ENCODE measurements at regions not wholly inside any gene's neighbourhood (a gene's known extent, or its start where the extent isn't known, plus 50 kb on each side); places are given as distances from the start of the nearest gene placed in this dataset.

DNA sequence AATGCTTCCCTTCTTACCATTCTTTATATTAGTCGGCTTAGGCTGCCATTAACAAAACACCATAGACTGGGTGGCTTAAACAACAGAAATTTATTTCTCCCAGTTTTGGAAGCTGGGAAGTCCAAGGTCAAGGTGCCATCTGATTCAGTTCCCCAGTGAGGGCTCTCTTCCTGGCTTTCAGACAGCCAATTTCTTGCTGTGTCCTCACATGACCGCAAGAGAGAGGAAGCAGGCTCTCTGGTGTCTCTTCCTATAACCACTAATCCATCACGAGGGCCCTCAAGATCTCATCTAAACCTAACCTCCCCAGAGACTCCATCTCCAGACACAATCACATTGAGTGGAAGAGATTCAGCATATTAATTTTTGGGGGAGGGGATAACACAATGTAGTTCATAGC, 193.0 kb upstream of the SGK1 start:
- TF ChIP-seq, protein P1, sequence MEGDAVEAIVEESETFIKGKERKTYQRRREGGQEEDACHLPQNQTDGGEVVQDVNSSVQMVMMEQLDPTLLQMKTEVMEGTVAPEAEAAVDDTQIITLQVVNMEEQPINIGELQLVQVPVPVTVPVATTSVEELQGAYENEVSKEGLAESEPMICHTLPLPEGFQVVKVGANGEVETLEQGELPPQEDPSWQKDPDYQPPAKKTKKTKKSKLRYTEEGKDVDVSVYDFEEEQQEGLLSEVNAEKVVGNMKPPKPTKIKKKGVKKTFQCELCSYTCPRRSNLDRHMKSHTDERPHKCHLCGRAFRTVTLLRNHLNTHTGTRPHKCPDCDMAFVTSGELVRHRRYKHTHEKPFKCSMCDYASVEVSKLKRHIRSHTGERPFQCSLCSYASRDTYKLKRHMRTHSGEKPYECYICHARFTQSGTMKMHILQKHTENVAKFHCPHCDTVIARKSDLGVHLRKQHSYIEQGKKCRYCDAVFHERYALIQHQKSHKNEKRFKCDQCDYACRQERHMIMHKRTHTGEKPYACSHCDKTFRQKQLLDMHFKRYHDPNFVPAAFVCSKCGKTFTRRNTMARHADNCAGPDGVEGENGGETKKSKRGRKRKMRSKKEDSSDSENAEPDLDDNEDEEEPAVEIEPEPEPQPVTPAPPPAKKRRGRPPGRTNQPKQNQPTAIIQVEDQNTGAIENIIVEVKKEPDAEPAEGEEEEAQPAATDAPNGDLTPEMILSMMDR (IDR thresholded peaks at IDR 0.05 in 8 of 11, conservative IDR thresholded peaks at IDR 0.05 in 3 of 11) = no peak
- no peak for TF ChIP-seq POLR2A (IDR thresholded peaks at IDR 0.05)
- TF ChIP-seq POLR2AphosphoS5 (IDR thresholded peaks at IDR 0.05) = no peak

Measured in spleen (tissue), 7 donors.